IPS-15b (cell line): ENCODE measurements at regions not wholly inside any gene's neighbourhood (a gene's known extent, or its start where the extent isn't known, plus 50 kb on each side); places are given as distances from the start of the nearest gene placed in this dataset.

Experiments used
- H3K27me3 ChIP-seq: one replicate; pipeline ENCODE4 v1.6.1; 2013; ENCODE audit warnings: low read length; ENCODE audit not compliant: control insufficient read depth, insufficient read depth
- H3K36me3 ChIP-seq: one replicate; pipeline ENCODE4 v1.6.1; 2013; ENCODE audit warnings: low read length; ENCODE audit not compliant: control insufficient read depth, insufficient read depth
- H3K4me1 ChIP-seq: one replicate; pipeline ENCODE4 v1.6.1; 2013; ENCODE audit warnings: mild to moderate bottlenecking, low read length; ENCODE audit not compliant: control insufficient read depth, insufficient read depth
- H3K4me3 ChIP-seq: one replicate; pipeline ENCODE4 v1.5.1; 2013; ENCODE audit warnings: low read depth, low read length
- H3K9ac ChIP-seq: one replicate; pipeline ENCODE4 v1.6.1; 2013; ENCODE audit warnings: low read depth, mild to moderate bottlenecking, low read length
- H3K9me3 ChIP-seq: one replicate; pipeline ENCODE4 v1.6.1; 2013; ENCODE audit warnings: mild to moderate bottlenecking, low read length; ENCODE audit not compliant: control insufficient read depth, insufficient read depth

DNA sequence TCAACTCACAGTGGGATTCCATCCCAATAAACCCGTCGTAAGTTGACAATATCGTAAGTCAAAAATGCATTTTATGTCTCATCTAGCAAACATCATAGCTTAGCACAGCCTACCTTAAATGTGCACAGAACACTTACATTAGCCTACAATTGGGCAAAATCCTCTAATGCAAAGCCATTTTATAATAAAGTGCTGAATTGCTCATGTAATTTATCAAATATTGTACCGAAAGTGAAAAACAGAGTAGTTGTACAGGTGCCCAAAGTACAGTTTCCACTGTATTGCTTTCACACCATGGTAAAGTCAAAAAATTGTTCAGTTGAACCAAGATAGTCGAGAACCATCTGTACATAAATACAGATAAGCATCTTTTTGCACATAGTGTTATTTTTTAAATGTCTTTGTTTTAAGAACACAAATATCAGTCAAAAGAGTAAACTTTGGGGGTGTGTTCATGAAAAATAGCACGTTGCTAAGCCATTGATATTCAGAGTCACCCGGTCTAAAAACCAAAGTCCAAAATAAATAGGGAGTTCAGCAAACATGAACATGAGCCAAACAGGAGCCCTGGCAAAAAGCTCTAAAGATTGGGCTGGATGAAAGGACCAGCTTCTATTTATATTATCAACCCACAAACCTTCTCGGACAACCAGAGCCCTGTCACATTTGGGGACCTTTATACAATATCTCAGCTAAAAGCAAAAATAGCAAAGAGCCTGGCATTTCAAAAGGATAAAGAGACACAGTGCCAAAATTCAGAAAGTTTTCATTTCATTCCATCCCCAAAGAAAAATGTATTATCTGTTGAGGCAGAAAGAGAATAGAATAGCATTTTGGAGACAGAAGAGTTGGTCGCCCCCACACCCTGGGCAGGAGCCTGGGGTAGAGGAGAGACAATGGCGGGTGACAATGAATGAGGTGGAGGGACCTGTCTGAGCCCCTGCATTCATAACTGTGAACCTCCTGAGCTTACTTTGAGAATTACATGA is 105.9 kb upstream of the SH3BP4 start:
- no peaks in the 10 kb centered on the region for H3K9me3 ChIP-seq
- no peaks in the 10 kb centered on the region for H3K36me3 ChIP-seq
- H3K4me1 ChIP-seq = no peaks in the 10 kb centered on the region
- no peak overlapping the region for H3K4me3 ChIP-seq
- H3K9ac ChIP-seq = no peak overlapping the region
- H3K27me3 ChIP-seq = no peaks in the 10 kb centered on the region

DNA sequence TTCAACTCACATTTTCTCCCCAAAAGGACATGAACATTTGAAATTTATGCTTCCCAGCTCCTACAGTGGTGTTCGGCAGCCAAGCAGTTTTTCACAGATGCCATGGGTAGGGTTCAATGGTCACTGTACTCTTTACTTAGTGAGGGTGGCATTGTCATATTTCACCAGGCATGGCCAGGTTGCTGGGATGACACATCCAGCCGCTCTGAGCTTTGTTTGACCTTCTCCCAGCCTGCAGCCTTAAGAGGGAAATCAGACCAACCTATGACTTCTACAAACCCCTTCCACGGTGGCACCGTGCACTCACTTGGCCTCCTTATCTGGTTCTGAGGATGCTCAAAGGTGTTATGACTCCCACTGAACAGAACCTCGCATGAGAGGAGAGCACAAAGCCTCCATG is 108.4 kb upstream of the SH3BP4 start:
- no peaks in the 10 kb centered on the region for H3K4me1 ChIP-seq
- H3K9ac ChIP-seq = no peak overlapping the region
- no peaks in the 10 kb centered on the region for H3K36me3 ChIP-seq
- H3K4me3 ChIP-seq = no peak overlapping the region
- no peaks in the 10 kb centered on the region for H3K9me3 ChIP-seq
- no peaks in the 10 kb centered on the region for H3K27me3 ChIP-seq

DNA sequence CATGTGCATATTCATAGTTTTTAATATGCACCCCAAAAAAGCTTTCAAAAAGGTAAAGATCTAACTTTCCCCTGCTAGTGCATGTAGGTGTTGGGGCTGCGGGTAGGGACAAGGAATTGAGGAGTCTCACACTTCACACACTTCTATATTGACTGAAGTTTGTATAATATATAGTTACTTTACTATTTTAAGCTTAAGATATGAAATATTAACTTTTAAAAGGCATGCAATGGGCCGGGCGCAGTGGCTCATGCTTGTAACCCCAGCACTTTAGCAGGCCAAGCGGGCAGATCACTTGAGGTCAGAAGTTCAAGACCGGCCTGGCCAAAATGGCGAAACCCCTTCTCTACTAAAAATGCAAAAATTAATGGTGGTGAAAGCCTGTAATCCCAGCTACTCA is 109.1 kb upstream of the SH3BP4 start:
- no peak overlapping the region for H3K4me3 ChIP-seq
- H3K4me1 ChIP-seq = no peaks in the 10 kb centered on the region
- H3K27me3 ChIP-seq = no peaks in the 10 kb centered on the region
- H3K9me3 ChIP-seq = no peaks in the 10 kb centered on the region
- no peak overlapping the region for H3K9ac ChIP-seq
- no peaks in the 10 kb centered on the region for H3K36me3 ChIP-seq

DNA sequence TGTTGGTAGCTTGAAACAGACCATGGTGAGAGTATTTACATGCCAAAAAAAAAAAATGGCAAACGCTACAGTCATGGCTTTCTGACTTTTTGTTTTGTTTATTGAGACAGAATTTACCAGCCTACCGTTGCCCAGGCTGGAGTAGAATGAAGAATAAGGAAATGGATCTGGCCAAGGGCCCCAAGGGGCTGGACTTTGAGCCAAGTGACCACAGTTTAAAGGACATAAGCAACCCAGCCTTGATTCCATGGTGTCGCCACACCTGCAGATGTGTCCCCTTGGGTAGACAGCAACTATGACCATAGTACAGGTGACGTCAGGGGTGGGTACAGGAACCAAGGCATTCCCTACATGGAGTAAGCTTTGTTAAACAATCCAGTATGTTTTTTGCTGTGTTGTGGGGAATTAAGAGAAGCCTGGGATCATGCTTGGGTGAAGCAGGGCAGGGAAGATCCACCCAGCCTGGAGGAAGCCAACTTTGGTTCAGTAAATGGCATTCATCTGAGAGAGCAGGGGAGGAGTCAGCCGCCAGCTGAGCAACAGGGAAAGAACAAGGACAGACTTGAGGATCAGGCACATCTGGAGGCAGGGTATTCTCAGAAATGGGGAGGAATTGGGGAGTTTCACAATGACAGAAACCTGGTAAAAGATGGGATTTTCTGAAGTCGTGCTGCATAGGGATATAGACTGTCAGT is 110.3 kb upstream of the SH3BP4 start:
- Histone ChIP-seq H3K4me3 (no peak overlapping the region), H3K27me3 (no peaks in the 10 kb centered on the region), H3K4me1 (no peaks in the 10 kb centered on the region), H3K9ac (no peak overlapping the region), H3K9me3 (no peaks in the 10 kb centered on the region), H3K36me3 (no peaks in the 10 kb centered on the region)

DNA sequence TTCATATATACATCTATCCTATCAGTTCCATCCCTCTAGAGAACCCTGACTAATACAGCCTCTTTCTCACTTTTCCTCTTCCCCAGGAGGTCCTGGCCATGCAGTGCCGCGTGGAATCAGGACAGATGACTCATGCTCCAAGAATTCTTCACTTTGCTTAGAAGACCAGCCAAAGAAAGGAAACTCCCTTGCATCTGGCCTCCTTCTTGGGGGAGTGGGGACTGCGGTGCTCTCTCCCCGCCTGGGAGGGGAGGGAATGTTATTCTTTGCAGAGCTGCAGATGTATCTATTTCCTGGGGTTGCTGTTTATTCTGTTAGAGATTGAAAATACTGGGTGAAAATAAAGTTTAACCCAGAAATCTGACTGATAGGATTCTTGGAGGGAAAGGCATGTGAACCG is 111.5 kb upstream of the SH3BP4 start:
- no peak overlapping the region for H3K4me3 ChIP-seq
- H3K9ac ChIP-seq = no peak overlapping the region
- H3K9me3 ChIP-seq = no peaks in the 10 kb centered on the region
- no peaks in the 10 kb centered on the region for H3K36me3 ChIP-seq
- H3K27me3 ChIP-seq = no peaks in the 10 kb centered on the region
- H3K4me1 ChIP-seq = no peaks in the 10 kb centered on the region

DNA sequence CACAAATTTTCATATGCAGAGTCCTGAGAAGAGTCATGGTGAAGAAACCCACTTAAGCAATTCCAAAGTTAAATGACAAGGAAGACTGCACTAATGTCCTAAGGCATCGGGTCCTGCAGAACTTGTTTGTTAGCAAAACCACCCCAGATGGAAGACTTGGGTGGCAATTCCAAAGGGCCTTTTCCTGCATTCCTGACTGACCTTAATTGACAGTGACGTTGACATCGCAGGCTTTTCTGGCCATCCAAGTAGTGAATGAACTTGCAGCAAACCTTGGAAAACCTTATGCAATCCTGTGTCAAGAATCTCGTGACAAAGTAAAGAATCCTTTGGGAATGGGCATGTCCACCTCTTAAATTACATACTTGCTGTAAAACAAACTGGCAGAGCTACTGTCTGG is 112.5 kb upstream of the SH3BP4 start:
- H3K4me3 ChIP-seq = no peak overlapping the region
- no peaks in the 10 kb centered on the region for H3K36me3 ChIP-seq
- no peaks in the 10 kb centered on the region for H3K9me3 ChIP-seq
- no peak overlapping the region for H3K9ac ChIP-seq
- H3K27me3 ChIP-seq = no peaks in the 10 kb centered on the region
- no peaks in the 10 kb centered on the region for H3K4me1 ChIP-seq

DNA sequence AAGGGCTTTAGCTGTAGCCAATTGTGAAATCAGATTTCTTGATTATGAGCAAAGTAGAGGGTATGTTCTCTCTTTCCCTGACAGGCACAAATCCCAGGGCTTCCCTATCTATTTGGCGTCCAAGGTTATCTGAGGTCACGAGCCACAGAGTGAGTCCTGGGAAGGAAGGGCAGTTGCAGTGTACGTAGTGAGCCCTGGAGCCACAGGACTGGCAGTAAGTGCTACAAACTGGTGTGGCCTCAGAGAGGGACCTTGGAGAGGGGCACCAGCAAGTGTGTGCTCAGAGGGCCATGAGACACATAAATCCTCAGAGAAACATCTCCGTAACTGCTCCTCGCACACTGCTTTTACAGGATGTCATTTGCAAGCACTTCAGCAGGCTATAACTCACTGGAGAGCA is 115.5 kb upstream of the SH3BP4 start:
- no peak overlapping the region for H3K9ac ChIP-seq
- no peaks in the 10 kb centered on the region for H3K9me3 ChIP-seq
- H3K4me1 ChIP-seq = no peaks in the 10 kb centered on the region
- H3K27me3 ChIP-seq = no peaks in the 10 kb centered on the region
- H3K36me3 ChIP-seq = no peaks in the 10 kb centered on the region
- no peak overlapping the region for H3K4me3 ChIP-seq

DNA sequence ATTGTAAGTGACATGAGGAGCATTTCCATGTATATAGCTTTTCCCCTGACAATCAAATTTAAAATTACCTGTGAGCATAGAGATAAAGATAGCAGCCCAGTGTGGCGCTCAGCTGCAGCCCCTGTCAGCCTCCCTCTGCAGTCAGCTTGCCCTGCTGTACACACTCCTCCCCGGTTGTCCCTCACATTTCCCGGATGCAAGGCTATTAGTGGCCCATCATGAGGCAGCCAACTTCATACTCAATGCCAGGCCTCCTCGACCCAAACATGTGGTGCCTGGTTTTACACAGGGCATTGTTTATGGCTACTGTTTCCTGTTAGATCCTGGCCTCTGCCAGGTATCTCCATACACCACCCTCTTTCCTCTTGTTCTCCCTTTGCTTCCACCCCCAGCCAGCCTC is 116.1 kb upstream of the SH3BP4 start:
- Histone ChIP-seq H3K4me3 (no peak overlapping the region), H3K9me3 (no peaks in the 10 kb centered on the region), H3K27me3 (no peaks in the 10 kb centered on the region), H3K4me1 (no peaks in the 10 kb centered on the region), H3K9ac (no peak overlapping the region), H3K36me3 (no peaks in the 10 kb centered on the region)

DNA sequence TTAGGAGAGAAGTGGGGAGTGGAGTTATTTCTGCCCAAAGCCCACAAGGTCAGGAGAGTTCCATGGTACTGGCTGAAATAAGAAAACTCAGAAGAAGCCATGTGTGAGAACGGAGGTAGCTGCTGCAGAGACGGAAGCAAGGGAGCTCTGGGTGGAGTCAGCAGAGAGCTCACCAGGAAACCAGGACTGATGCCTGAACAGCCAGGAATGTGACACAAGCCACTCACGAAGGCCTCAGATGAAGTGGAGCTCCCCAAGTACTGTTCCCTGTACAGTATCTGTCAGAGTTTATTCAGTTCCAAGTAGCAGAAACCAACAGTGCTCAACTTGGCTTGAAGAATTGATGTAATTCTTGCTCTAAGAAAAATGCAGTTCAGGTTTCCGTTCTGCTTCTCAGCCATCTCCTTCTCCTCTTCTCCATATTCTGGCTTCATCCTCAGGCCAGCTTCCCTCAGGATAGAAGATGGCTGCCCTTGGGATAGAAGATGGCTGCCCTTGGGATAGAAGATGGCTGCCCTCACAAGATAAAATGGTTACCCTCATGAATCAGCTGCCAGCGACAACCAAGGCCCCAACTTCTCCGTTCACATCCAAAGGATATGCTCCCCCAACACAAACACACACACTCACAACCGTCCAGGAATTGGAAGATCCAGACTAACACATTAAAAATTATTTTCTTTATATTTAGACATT is 117.4 kb upstream of the SH3BP4 start:
- no peaks in the 10 kb centered on the region for H3K27me3 ChIP-seq
- no peak overlapping the region for H3K4me3 ChIP-seq
- H3K9me3 ChIP-seq = no peaks in the 10 kb centered on the region
- H3K36me3 ChIP-seq = no peaks in the 10 kb centered on the region
- H3K9ac ChIP-seq = no peak overlapping the region
- H3K4me1 ChIP-seq = no peaks in the 10 kb centered on the region

DNA sequence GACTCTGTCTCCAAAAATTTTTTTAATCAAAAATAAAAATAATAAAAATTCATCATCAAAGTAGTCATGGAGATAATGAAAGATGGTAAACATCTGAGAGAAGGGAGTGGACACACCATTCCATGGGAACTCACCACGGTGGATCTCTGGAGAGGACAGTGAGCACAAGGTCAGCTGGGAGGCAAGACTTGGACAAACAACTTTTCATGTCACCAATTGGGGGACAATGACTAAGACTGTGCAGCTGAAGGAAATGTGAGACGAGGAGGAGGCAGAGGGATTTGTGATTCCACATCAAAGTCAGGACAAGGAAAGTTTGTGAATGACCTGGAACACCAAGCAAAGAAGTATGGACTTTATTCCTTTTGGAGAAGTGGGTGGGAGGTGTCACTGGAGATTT is 121.0 kb upstream of the SH3BP4 start:
- Histone ChIP-seq H3K4me1 (no peaks in the 10 kb centered on the region), H3K4me3 (no peak overlapping the region), H3K36me3 (no peaks in the 10 kb centered on the region), H3K27me3 (no peaks in the 10 kb centered on the region), H3K9me3 (no peaks in the 10 kb centered on the region), H3K9ac (no peak overlapping the region)

DNA sequence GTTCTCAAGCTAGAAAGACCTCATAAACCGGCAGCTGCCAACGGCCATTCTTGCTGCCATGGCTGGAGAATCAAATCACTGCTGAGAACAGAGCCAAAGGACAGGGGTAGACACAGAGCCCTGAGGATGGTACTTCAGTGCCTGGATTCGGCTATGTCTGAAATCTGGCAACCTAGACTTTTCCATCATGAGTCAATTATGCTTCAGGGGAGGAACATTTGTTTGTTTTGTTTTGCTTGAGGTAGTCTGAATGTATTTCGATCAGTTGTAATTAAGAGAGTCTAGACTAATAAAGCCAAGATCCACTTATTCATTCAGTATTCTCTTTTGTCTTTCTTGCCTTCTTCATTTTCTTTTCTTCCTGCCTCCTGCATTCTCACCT is 122.8 kb upstream of the SH3BP4 start:
- peaks cover under 1% of the 10 kb centered on the region for H3K4me1 ChIP-seq
- no peak overlapping the region for H3K9ac ChIP-seq
- H3K4me3 ChIP-seq = no peak overlapping the region
- no peaks in the 10 kb centered on the region for H3K36me3 ChIP-seq
- no peaks in the 10 kb centered on the region for H3K9me3 ChIP-seq
- no peaks in the 10 kb centered on the region for H3K27me3 ChIP-seq
